Panc1 (cell line): ENCODE measurements at regions not wholly inside any gene's neighbourhood (a gene's known extent, or its start where the extent isn't known, plus 50 kb on each side); places are given as distances from the start of the nearest gene placed in this dataset.

Experiments
- ATAC-seq: fragments of 200-7000 bp; cut with Tn5 transposase; 2 replicates; pipeline ENCODE4 v1.9.1; 2020; ENCODE audit warnings: mild to moderate bottlenecking, moderate library complexity
- BruUV-seq: library from RNA; stranded (reverse); fragments of 400-500 nt; replicated peaks from 2 replicates; lab custom pipeline; 2021; lab: Mats Ljungman, UMichigan
- CTCF ChIA-PET: fragments of 300-600 bp; sonication (Branson Sonifier 250); formaldehyde crosslinking; loops from one replicate; lab custom pipeline; 2022; ENCODE audit warnings: antibody characterized with exemption; lab: Charles Lee
- POLR2A ChIA-PET: fragments of 300-600 bp; sonication (Branson Sonifier 250); formaldehyde crosslinking; loops from one replicate; lab custom pipeline; 2022; ENCODE audit warnings: antibody characterized with exemption; lab: Charles Lee
- DNase-seq: peaks from one replicate; pipeline ENCODE4 v3.0.0-alpha.2; 2010; ENCODE audit warnings: low read depth, low spot score
- H3K27ac ChIP-seq: 2 replicates; pipeline ENCODE4 v1.5.1; 2011; ENCODE audit warnings: mild to moderate bottlenecking, low read length, inconsistent platforms
- H3K27me3 ChIP-seq: fragments of 200-500 bp; sonication (Bioruptor generic); 2 replicates; pipeline ENCODE4 v1.6.0; 2014; ENCODE audit warnings: low read length, inconsistent platforms; ENCODE audit not compliant: control insufficient read depth, insufficient read depth
- H3K36me3 ChIP-seq: fragments of 200-500 bp; sonication (Bioruptor generic); 2 replicates; pipeline ENCODE4 v1.5.1; 2014; ENCODE audit warnings: inconsistent platforms, mild to moderate bottlenecking, low read length, moderate library complexity; ENCODE audit not compliant: control insufficient read depth, insufficient read depth
- H3K4me1 ChIP-seq: 2 replicates; pipeline ENCODE4 v1.5.1; 2011; ENCODE audit warnings: inconsistent platforms, mild to moderate bottlenecking, low read length, moderate library complexity; ENCODE audit not compliant: control insufficient read depth, insufficient read depth
- H3K4me3 ChIP-seq, 2 experiments: 2 replicates each; pipeline ENCODE4 v1.5.1; 2011 to 2012; ENCODE audit warnings: low read depth in 2 of 2, low read length in 2 of 2, mild to moderate bottlenecking in 2 of 2, inconsistent platforms in 1 of 2, moderate library complexity in 1 of 2
- H3K9me3 ChIP-seq: fragments of 200-500 bp; sonication (Bioruptor generic); 2 replicates; pipeline ENCODE4 v1.5.1; 2014; ENCODE audit warnings: low read depth, mild to moderate bottlenecking, inconsistent platforms, low read length, moderate library complexity; ENCODE audit not compliant: control insufficient read depth, insufficient read depth
- POLR2AphosphoS5 ChIP-seq: IDR thresholded peaks from 2 replicates; pipeline ENCODE4 v1.6.1; 2012; ENCODE audit warnings: mild to moderate bottlenecking, low read depth, low read length, moderate library complexity
- SIN3A ChIP-seq: IDR thresholded peaks from 2 replicates; pipeline ENCODE4 v1.6.1; 2012; ENCODE audit warnings: low read depth, mild to moderate bottlenecking, low read length, moderate library complexity, borderline replicate concordance; ENCODE audit not compliant: insufficient read depth
- TCF7L2 ChIP-seq: IDR thresholded peaks from 2 replicates; pipeline ENCODE4 v1.6.1; 2011; ENCODE audit warnings: mild to moderate bottlenecking, low read depth, low read length, inconsistent platforms
- in situ Hi-C: cut with HindIII; loops from 2 replicates; pipeline ENCODE4 v1.10.0; 2016; ENCODE audit warnings: low sequenced_read_pairs, low pct_unique_long_range_greater_than_20kb
- intact Hi-C: fragments of 100-400 bp; cut with micrococcal nuclease; formaldehyde crosslinking; loops from one replicate; pipeline ENCODE4 v1.10.0; 2022; ENCODE audit not compliant: unreplicated experiment
- TF ChIP-seq, protein P1 (sequence below), 2 experiments: IDR thresholded peaks; 2 replicates each; pipeline ENCODE4 v1.6.1; 2011 to 2012; ENCODE audit warnings: low read depth in 2 of 2, control low read depth in 1 of 2, low read length in 1 of 2, mild to moderate bottlenecking in 1 of 2, moderate library complexity in 1 of 2; ENCODE audit not compliant: insufficient read depth in 1 of 2
- TF ChIP-seq, protein P2 (sequence below): fragments of 450-650 bp; IDR thresholded peaks from 2 replicates; pipeline ENCODE4 v1.5.1; 2017; ENCODE audit warnings: mild to moderate bottlenecking

DNA sequence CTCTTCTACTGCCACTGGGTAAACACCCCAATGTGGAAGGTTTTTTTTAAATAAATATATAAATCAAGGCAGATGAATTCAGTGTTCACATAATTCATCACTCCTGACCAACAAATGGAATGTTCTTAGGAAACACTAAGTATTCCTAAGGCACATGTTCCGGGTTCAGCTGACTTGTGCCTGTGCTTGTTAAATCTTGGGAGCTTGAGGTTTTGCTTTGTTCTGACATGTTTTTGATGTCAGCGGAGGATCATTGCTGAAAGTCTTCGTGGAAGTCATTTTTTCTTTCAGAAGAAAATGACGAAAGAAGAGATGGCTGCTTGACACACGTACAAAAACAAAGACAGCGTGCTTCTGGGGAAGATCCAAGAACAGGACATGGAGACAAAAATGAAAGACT lies 185.8 kb downstream of the MZT1 start:
- Histone ChIP-seq H3K4me1 (no peaks in the 10 kb centered on the region), H3K9me3 (no peaks in the 10 kb centered on the region), H3K27ac (no peak overlapping the region), H3K4me3 (no peak overlapping the region), H3K27me3 (no peaks in the 10 kb centered on the region), H3K36me3 (no peaks in the 10 kb centered on the region)
- TF ChIP-seq POLR2AphosphoS5: no peak
- ATAC-seq (no peak), DNase-seq (no peak)
- ChIA-PET CTCF (no interaction called here), POLR2A (no interaction called here)
- in situ Hi-C loops: no loop called here
- BruUV-seq: no TSS peak
- intact Hi-C loops: no loop called here

DNA sequence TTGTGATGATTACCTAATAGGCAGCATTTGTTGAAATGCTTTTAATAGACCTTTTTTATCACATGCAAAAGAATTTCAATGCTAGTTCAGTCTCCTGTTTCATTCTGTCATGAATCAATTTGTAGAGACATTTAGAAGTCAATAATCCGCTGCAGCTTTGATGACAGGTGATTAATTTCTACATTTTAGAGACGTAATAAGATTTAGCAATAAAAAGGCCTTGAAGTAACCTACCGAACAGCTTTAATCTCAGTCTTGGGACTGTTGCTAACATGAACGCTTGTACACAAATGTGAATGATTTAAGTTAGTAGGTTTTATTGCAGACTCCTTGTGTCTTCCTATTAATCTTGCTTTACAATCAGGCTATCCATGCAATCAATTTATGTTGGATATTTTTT lies 186.5 kb downstream of the MZT1 start:
- Histone ChIP-seq H3K27me3 (no peaks in the 10 kb centered on the region), H3K4me3 (no peak overlapping the region), H3K4me1 (no peaks in the 10 kb centered on the region), H3K36me3 (no peaks in the 10 kb centered on the region), H3K9me3 (no peaks in the 10 kb centered on the region), H3K27ac (no peak overlapping the region)
- in situ Hi-C loops (no loop called here), intact Hi-C loops (no loop called here)
- ChIA-PET CTCF (no interaction called here), POLR2A (no interaction called here)
- no TSS peak for BruUV-seq
- TF ChIP-seq, protein P1, sequence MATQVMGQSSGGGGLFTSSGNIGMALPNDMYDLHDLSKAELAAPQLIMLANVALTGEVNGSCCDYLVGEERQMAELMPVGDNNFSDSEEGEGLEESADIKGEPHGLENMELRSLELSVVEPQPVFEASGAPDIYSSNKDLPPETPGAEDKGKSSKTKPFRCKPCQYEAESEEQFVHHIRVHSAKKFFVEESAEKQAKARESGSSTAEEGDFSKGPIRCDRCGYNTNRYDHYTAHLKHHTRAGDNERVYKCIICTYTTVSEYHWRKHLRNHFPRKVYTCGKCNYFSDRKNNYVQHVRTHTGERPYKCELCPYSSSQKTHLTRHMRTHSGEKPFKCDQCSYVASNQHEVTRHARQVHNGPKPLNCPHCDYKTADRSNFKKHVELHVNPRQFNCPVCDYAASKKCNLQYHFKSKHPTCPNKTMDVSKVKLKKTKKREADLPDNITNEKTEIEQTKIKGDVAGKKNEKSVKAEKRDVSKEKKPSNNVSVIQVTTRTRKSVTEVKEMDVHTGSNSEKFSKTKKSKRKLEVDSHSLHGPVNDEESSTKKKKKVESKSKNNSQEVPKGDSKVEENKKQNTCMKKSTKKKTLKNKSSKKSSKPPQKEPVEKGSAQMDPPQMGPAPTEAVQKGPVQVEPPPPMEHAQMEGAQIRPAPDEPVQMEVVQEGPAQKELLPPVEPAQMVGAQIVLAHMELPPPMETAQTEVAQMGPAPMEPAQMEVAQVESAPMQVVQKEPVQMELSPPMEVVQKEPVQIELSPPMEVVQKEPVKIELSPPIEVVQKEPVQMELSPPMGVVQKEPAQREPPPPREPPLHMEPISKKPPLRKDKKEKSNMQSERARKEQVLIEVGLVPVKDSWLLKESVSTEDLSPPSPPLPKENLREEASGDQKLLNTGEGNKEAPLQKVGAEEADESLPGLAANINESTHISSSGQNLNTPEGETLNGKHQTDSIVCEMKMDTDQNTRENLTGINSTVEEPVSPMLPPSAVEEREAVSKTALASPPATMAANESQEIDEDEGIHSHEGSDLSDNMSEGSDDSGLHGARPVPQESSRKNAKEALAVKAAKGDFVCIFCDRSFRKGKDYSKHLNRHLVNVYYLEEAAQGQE (IDR thresholded peaks at IDR 0.05; ENCODE audit: insufficient read depth in 1 of 2, low read depth in 2 of 2, low read length in 1 of 2): no peak
- no peak for TF ChIP-seq SIN3A
- TF ChIP-seq TCF7L2: no peak
- no peak for TF ChIP-seq POLR2AphosphoS5
- TF ChIP-seq, protein P2, sequence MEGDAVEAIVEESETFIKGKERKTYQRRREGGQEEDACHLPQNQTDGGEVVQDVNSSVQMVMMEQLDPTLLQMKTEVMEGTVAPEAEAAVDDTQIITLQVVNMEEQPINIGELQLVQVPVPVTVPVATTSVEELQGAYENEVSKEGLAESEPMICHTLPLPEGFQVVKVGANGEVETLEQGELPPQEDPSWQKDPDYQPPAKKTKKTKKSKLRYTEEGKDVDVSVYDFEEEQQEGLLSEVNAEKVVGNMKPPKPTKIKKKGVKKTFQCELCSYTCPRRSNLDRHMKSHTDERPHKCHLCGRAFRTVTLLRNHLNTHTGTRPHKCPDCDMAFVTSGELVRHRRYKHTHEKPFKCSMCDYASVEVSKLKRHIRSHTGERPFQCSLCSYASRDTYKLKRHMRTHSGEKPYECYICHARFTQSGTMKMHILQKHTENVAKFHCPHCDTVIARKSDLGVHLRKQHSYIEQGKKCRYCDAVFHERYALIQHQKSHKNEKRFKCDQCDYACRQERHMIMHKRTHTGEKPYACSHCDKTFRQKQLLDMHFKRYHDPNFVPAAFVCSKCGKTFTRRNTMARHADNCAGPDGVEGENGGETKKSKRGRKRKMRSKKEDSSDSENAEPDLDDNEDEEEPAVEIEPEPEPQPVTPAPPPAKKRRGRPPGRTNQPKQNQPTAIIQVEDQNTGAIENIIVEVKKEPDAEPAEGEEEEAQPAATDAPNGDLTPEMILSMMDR: no peak
- no peak for ATAC-seq
- DNase-seq: no peak

DNA sequence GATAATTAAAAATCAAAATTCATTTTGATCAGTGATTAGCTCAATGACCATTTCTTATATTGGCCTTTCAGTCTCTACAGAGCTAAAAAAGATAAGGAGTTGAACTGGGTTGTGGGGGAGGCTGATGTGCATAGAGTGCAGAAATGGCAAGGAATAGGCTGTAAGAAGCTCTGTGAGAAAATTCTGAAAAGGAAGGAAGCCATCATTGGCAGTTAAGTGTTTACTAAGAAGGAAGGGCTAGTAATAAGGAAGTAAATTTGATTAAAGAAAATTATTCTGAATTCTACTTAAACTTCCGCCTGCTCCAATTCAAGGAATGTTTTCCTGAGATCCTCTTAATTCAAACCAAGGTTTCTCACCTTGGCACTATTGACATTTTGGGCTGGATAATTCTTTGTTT lies 187.5 kb downstream of the MZT1 start:
- intact Hi-C loops: no loop called here

More for the DNA sequence above, 187.5 kb downstream of the MZT1 start:
- H3K9me3 ChIP-seq: no peaks in the 10 kb centered on the region
- BruUV-seq: no TSS peak
- POLR2A ChIA-PET: no interaction called here
- DNase-seq (no peak), ATAC-seq (no peak)
- CTCF ChIA-PET: no interaction called here
- no peaks in the 10 kb centered on the region for H3K27me3 ChIP-seq
- no peaks in the 10 kb centered on the region for H3K4me1 ChIP-seq
- in situ Hi-C loops: no loop called here
- no peak overlapping the region for H3K27ac ChIP-seq
- H3K4me3 ChIP-seq: no peak overlapping the region
- H3K36me3 ChIP-seq: no peaks in the 10 kb centered on the region
- TF ChIP-seq POLR2AphosphoS5: no peak
- no peak for TF ChIP-seq TCF7L2
- no peak for TF ChIP-seq SIN3A
- TF ChIP-seq, protein P1 (IDR thresholded peaks at IDR 0.05; ENCODE audit: insufficient read depth in 1 of 2, low read depth in 2 of 2, low read length in 1 of 2): no peak
- TF ChIP-seq, protein P2: no peak
